ENCODE measurements at regions not wholly inside any gene's neighbourhood (a gene's known extent, or its start where the extent isn't known, plus 50 kb on each side); places are given as distances from the start of the nearest gene placed in this dataset.
A peak's percentile ranks its signal among the peaks of the same experiment; 100 is the strongest.

GRCh38 chr12:31876568-31877424, 82.4 kb upstream of the RESF1 start:
- in situ Hi-C loops (cut with HindIII; ENCODE audit: low sequenced_read_pairs), result no loop called here
- no peak overlapping the region for H3K4me3 ChIP-seq (ENCODE audit: low read depth, low read length)
- no peak for DNase-seq (ENCODE audit: low read depth, low spot score)
- TF ChIP-seq CTCF (IDR thresholded peaks at IDR 0.05; ENCODE audit: low read depth, low read length), result no peak

GRCh38 chr12:31875609-31875964, 83.6 kb upstream of the RESF1 start:
- DNase-seq (ENCODE audit: low read depth, low spot score), result no peak
- no peak for TF ChIP-seq CTCF (IDR thresholded peaks at IDR 0.05; ENCODE audit: low read depth, low read length)
- no peak overlapping the region for H3K4me3 ChIP-seq (ENCODE audit: low read depth, low read length)
- in situ Hi-C loops (cut with HindIII; ENCODE audit: low sequenced_read_pairs), result no loop called here

- TF ChIP-seq CTCF (IDR thresholded peaks at IDR 0.05; ENCODE audit: low read depth, low read length), result no peak
- peak; percentile 56 for DNase-seq (ENCODE audit: low read depth, low spot score)
- H3K4me3 ChIP-seq (ENCODE audit: low read depth, low read length), result no peak overlapping the region
- in situ Hi-C loops (cut with HindIII; ENCODE audit: low sequenced_read_pairs), result no loop called here
These were observed 84.1 kb upstream of the RESF1 start for GRCh38 chr12:31874961-31875608.

- TF ChIP-seq CTCF (IDR thresholded peaks at IDR 0.05; ENCODE audit: low read depth, low read length), result no peak
These were observed 86.2 kb upstream of the RESF1 start for GRCh38 chr12:31872831-31873604.

GRCh38 chr12:31869972-31870371, 89.2 kb upstream of the RESF1 start:
- no peak for DNase-seq (ENCODE audit: low read depth, low spot score)
- in situ Hi-C loops (cut with HindIII; ENCODE audit: low sequenced_read_pairs), result no loop called here
- H3K4me3 ChIP-seq (ENCODE audit: low read depth, low read length), result no peak overlapping the region
- no peak for TF ChIP-seq CTCF (IDR thresholded peaks at IDR 0.05; ENCODE audit: low read depth, low read length)

More at GRCh38 chr12:31872831-31873604, 86.2 kb upstream of the RESF1 start:
- in situ Hi-C loops (cut with HindIII; ENCODE audit: low sequenced_read_pairs), result no loop called here
- no peak for DNase-seq (ENCODE audit: low read depth, low spot score)
- H3K4me3 ChIP-seq (ENCODE audit: low read depth, low read length), result no peak overlapping the region

GRCh38 chr12:31868965-31869364, 90.2 kb upstream of the RESF1 start:
- DNase-seq (ENCODE audit: low read depth, low spot score), result peak; percentile 29
- H3K4me3 ChIP-seq (ENCODE audit: low read depth, low read length), result no peak overlapping the region
- in situ Hi-C loops (cut with HindIII; ENCODE audit: low sequenced_read_pairs), result no loop called here
- no peak for TF ChIP-seq CTCF (IDR thresholded peaks at IDR 0.05; ENCODE audit: low read depth, low read length)
